GM12891 (cell line): ENCODE measurements at regions not wholly inside any gene's neighbourhood (a gene's known extent, or its start where the extent isn't known, plus 50 kb on each side); places are given as distances from the start of the nearest gene placed in this dataset.

Source experiments
- POLR2A ChIP-seq: IDR thresholded peaks from 2 replicates; pipeline ENCODE4 v1.6.1; 2011; ENCODE audit warnings: low read depth, low read length, control low read depth
- POLR2AphosphoS5 ChIP-seq: IDR thresholded peaks from 2 replicates; pipeline ENCODE4 v1.6.1; 2011; ENCODE audit warnings: low read depth, low read length, control low read depth
- SPI1 ChIP-seq: IDR thresholded peaks from 2 replicates; pipeline ENCODE4 v1.6.1; 2011; ENCODE audit warnings: low read depth, low read length, control low read depth
- TAF1 ChIP-seq: IDR thresholded peaks from 2 replicates; pipeline ENCODE4 v1.6.1; 2011; ENCODE audit warnings: low read depth, low read length, control low read depth

- TF ChIP-seq POLR2A: no peak
- no peak for TF ChIP-seq POLR2AphosphoS5
- TF ChIP-seq TAF1: no peak
- TF ChIP-seq SPI1: no peak
Measured at GRCh38 chr2:193467276-193467987, 1272.7 kb upstream of the TMEFF2 start.
